CD14-positive monocyte (primary cell): ENCODE measurements at regions not wholly inside any gene's neighbourhood (a gene's known extent, or its start where the extent isn't known, plus 50 kb on each side); places are given as distances from the start of the nearest gene placed in this dataset.

Source experiments
- DNase-seq, 3 donors: peaks; one replicate each; pipeline ENCODE4 v3.0.0-alpha.2; 2011 to 2022
- H2AFZ ChIP-seq: 2 replicates; pipeline ENCODE4 v1.6.0; 2012; ENCODE audit warnings: mild to moderate bottlenecking, low read depth, low read length, inconsistent platforms; ENCODE audit not compliant: insufficient read depth, poor library complexity, severe bottlenecking
- H3K27ac ChIP-seq, 2 donors: 1 replicate in 1 of 2; 2 replicates in 1 of 2; pipeline ENCODE4 v1.5.1; 2012 to 2013; ENCODE audit warnings: low read length in 2 of 2, control low read depth in 1 of 2, inconsistent platforms in 1 of 2, low read depth in 1 of 2, mild to moderate bottlenecking in 1 of 2
- H3K27me3 ChIP-seq, 2 donors: one replicate each; pipeline versions ENCODE4 v1.6.0 to v1.6.1; 2011 to 2013; ENCODE audit warnings: low read length in 2 of 2; ENCODE audit not compliant: control insufficient read depth in 2 of 2, insufficient read depth in 2 of 2
- H3K36me3 ChIP-seq, 2 donors: replicated peaks in 1 of 2; 1 replicate in 1 of 2; 2 replicates in 1 of 2; pipeline versions ENCODE4 v1.5.1 to v1.6.1; 2012 to 2013; ENCODE audit warnings: low read length in 2 of 2, control low read depth in 1 of 2, inconsistent platforms in 1 of 2, mild to moderate bottlenecking in 1 of 2; ENCODE audit not compliant: insufficient read depth in 2 of 2, control insufficient read depth in 1 of 2
- H3K4me1 ChIP-seq, 2 donors: 1 replicate in 1 of 2; 2 replicates in 1 of 2; pipeline versions ENCODE4 v1.5.1 to v1.6.1; 2012 to 2013; ENCODE audit warnings: low read length in 2 of 2, control low read depth in 1 of 2, inconsistent platforms in 1 of 2, mild to moderate bottlenecking in 1 of 2, moderate library complexity in 1 of 2; ENCODE audit not compliant: insufficient read depth in 2 of 2, control insufficient read depth in 1 of 2
- H3K4me2 ChIP-seq: replicated peaks from 2 replicates; pipeline ENCODE3; 2012; ENCODE audit warnings: low read length, moderate library complexity, mild to moderate bottlenecking; ENCODE audit not compliant: poor library complexity, severe bottlenecking; ENCODE audit errors: extremely low read depth
- H3K4me3 ChIP-seq, 3 experiments: fragments of 200-600 bp in 1 of 3; sonication (generic) in 1 of 3; replicated peaks in 1 of 3; 1 replicate in 2 of 3; 2 replicates in 1 of 3; pipeline ENCODE4 v1.5.1; 2011 to 2013; ENCODE audit warnings: low read length in 3 of 3, mild to moderate bottlenecking in 3 of 3, control low read depth in 2 of 3, low read depth in 2 of 3, inconsistent platforms in 1 of 3, moderate library complexity in 1 of 3
- H3K79me2 ChIP-seq: 2 replicates; pipeline ENCODE4 v1.6.0; 2012; ENCODE audit warnings: mild to moderate bottlenecking, control low read depth, inconsistent platforms, low read length, moderate library complexity; ENCODE audit not compliant: insufficient read depth
- H3K9ac ChIP-seq: 2 replicates; pipeline ENCODE4 v1.6.0; 2017; ENCODE audit warnings: low read length, mild to moderate bottlenecking; ENCODE audit not compliant: insufficient read depth, poor library complexity, severe bottlenecking
- H3K9me3 ChIP-seq, 2 donors: replicated peaks in 1 of 2; 1 replicate in 1 of 2; 2 replicates in 1 of 2; pipeline versions ENCODE4 v1.5.1 to v1.6.1; 2012 to 2013; ENCODE audit warnings: low read length in 2 of 2, control low read depth in 1 of 2; ENCODE audit not compliant: control insufficient read depth in 1 of 2, insufficient read depth in 1 of 2
- H4K20me1 ChIP-seq: 2 replicates; pipeline ENCODE4 v1.6.0; 2012; ENCODE audit warnings: mild to moderate bottlenecking, low read length, control low read depth, moderate library complexity; ENCODE audit not compliant: insufficient read depth
- H3K27ac Mint-ChIP-seq, 7 donors: one replicate each; pipeline ENCODE4 v1.8.0; 2020; ENCODE audit warnings: mild to moderate bottlenecking in 7 of 7, mixed read lengths in 7 of 7, moderate library complexity in 6 of 7, inconsistent platforms in 2 of 7
- H3K27me3 Mint-ChIP-seq, 3 donors: one replicate each; pipeline ENCODE4 v1.8.0; 2021 to 2022; ENCODE audit warnings: low read depth in 3 of 3, mild to moderate bottlenecking in 3 of 3, mixed read lengths in 3 of 3, moderate library complexity in 3 of 3, inconsistent platforms in 1 of 3
- H3K36me3 Mint-ChIP-seq, 2 donors: one replicate each; pipeline ENCODE4 v1.8.0; 2020; ENCODE audit warnings: mixed read lengths in 2 of 2, inconsistent platforms in 1 of 2, mild to moderate bottlenecking in 1 of 2
- H3K4me1 Mint-ChIP-seq: one replicate; pipeline ENCODE4 v1.8.0; 2020; ENCODE audit warnings: mild to moderate bottlenecking, mixed read lengths
- H3K4me3 Mint-ChIP-seq, 2 donors: one replicate each; pipeline ENCODE4 v1.8.0; 2020; ENCODE audit warnings: mild to moderate bottlenecking in 2 of 2, mixed read lengths in 2 of 2, moderate library complexity in 1 of 2
- H3K9me3 Mint-ChIP-seq, 7 donors: one replicate each; pipeline ENCODE4 v1.8.0; 2020 to 2022; ENCODE audit warnings: mixed read lengths in 7 of 7, mild to moderate bottlenecking in 6 of 7, moderate library complexity in 6 of 7, inconsistent platforms in 2 of 7
- CTCF ChIP-seq: fragments of 200-600 bp; IDR thresholded peaks from one replicate; pipeline ENCODE4 v1.8.0; 2022; ENCODE audit warnings: antibody characterized with exemption, mild to moderate bottlenecking
- WGBS: methylation state at CpG from one replicate; pipeline ENCODE4 v1.1.5; 2013; ENCODE audit warnings: missing lambda C conversion rate; ENCODE audit not compliant: insufficient coverage; 5-methylcytosine and 5-hydroxymethylcytosine counted together
- intact Hi-C, 2 donors: fragments of 100-400 bp; cut with micrococcal nuclease; formaldehyde crosslinking; loops; one replicate each; pipeline versions ENCODE4 v1.15.0 to v1.15.1; 2023

- Histone ChIP-seq H4K20me1 (no peaks in the 10 kb centered on the region), H3K4me3 (no peak overlapping the region), H3K79me2 (no peaks in the 10 kb centered on the region), H3K4me1 (no peaks in the 10 kb centered on the region), H3K27me3 (no peaks in the 10 kb centered on the region), H3K36me3 (no peaks in the 10 kb centered on the region), H2AFZ (no peak overlapping the region), H3K4me2 (no peak overlapping the region), H3K9ac (no peak overlapping the region), H3K9me3 (no peaks in the 10 kb centered on the region), H3K27ac (no peak overlapping the region)
- H3K9me3 Mint-ChIP-seq = peaks cover 0 to 2% (median 1%) of the 10 kb centered on the region in 7 donors
- H3K36me3 Mint-ChIP-seq = no peaks in the 10 kb centered on the region
- intact Hi-C loops = no loop called here
- peaks cover 0 to 3% (median 0%) of the 10 kb centered on the region in 3 donors for H3K27me3 Mint-ChIP-seq
- DNase-seq = no peak
- H3K4me3 Mint-ChIP-seq = no peak overlapping the region
- no CpG with 5 or more reads among the region's 1 CpG for WGBS
- no peaks in the 10 kb centered on the region for H3K4me1 Mint-ChIP-seq
- no peak for TF ChIP-seq CTCF
- no peak overlapping the region for H3K27ac Mint-ChIP-seq
Measured at GRCh38 chr9:13575558-13575957, 296.1 kb upstream of the MPDZ start.

- no peaks in the 10 kb centered on the region for H3K36me3 Mint-ChIP-seq
- no peak overlapping the region for H2AFZ ChIP-seq
- WGBS = 100% methylated on average over 1 of the region's 5 CpGs
- H3K4me1 ChIP-seq = no peaks in the 10 kb centered on the region
- TF ChIP-seq CTCF = no peak
- peaks cover 0 to 5% (median 0%) of the 10 kb centered on the region in 7 donors for H3K9me3 Mint-ChIP-seq
- H4K20me1 ChIP-seq = no peaks in the 10 kb centered on the region
- no peaks in the 10 kb centered on the region for H3K79me2 ChIP-seq
- no peak overlapping the region for H3K27ac ChIP-seq
- no peaks in the 10 kb centered on the region for H3K9me3 ChIP-seq
- H3K4me3 ChIP-seq = no peak overlapping the region
- no peaks in the 10 kb centered on the region for H3K27me3 ChIP-seq
- H3K27ac Mint-ChIP-seq = no peak overlapping the region
- intact Hi-C loops = no loop called here
- no peaks in the 10 kb centered on the region for H3K4me1 Mint-ChIP-seq
- H3K27me3 Mint-ChIP-seq = peaks cover 5 to 14% (median 12%) of the 10 kb centered on the region in 3 donors
- DNase-seq = no peak
- H3K36me3 ChIP-seq = no peaks in the 10 kb centered on the region
- no peak overlapping the region for H3K4me2 ChIP-seq
- H3K4me3 Mint-ChIP-seq = no peak overlapping the region
- H3K9ac ChIP-seq = no peak overlapping the region
Measured at GRCh38 chr9:13570068-13570974, 290.8 kb upstream of the MPDZ start.
